ENCODE measurements at regions not wholly inside any gene's neighbourhood (a gene's known extent, or its start where the extent isn't known, plus 50 kb on each side); places are given as distances from the start of the nearest gene placed in this dataset.

DNA sequence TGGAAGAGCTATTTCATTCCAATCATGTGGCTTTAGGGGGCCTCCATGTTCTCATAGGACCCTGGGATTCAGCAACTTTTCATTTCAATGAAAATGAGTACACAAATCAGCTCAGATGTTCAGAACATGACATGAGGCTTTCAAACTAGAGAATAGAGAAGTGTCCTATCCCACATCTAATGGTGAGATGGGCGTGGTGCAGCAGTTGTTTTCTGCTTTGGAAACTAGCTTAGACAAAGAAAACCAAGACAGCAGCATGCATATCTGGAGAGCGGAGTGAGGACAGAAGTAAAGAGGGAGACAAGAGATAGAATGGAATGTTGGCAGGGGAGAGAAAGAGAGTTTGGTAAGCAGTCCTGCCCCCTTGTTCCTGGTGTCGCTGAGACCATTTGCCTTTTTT is 1009.1 kb upstream of the IGFBP7 start:
- Histone ChIP-seq H2BK5ac (ENCODE audit: insufficient read length, low read length) (no peak overlapping the region), H4K20me1 (ENCODE audit: control insufficient read depth, insufficient read depth, insufficient read length) (no peaks in the 10 kb centered on the region), H2BK15ac (ENCODE audit: low read depth, low read length) (no peak overlapping the region), H3K9me3 (ENCODE audit: control insufficient read depth, low read depth, low read length) (no peaks in the 10 kb centered on the region), H3K14ac (ENCODE audit: insufficient read depth, low read length) (no peak overlapping the region), H4K5ac (ENCODE audit: insufficient read length, low read depth, low read length) (no peak overlapping the region), H3K9ac (ENCODE audit: extremely low read depth, insufficient read length, low read length) (no peak overlapping the region), H3K4ac (ENCODE audit: low read depth, low read length) (no peak overlapping the region), H3T11ph (ENCODE audit: low read length) (no peak overlapping the region), H2BK20ac (ENCODE audit: low read depth, low read length, poor library complexity, severe bottlenecking) (no peak overlapping the region), H2AFZ (ENCODE audit: low read length) (no peak overlapping the region), H3K23me2 (ENCODE audit: insufficient read length, low read depth, low read length, poor library complexity, severe bottlenecking) (no peaks in the 10 kb centered on the region), H2AK5ac (ENCODE audit: insufficient read length, low read length) (no peak overlapping the region), H4K91ac (ENCODE audit: insufficient read length, low read depth, low read length) (no peak overlapping the region), H3K4me1 (ENCODE audit: insufficient read depth, low read length) (no peaks in the 10 kb centered on the region), H3K56ac (ENCODE audit: insufficient read length, low read depth, low read length) (no peak overlapping the region), H3K27me3 (ENCODE audit: insufficient read depth, low read length) (no peaks in the 10 kb centered on the region), H2BK12ac (ENCODE audit: insufficient read length, low read depth, low read length) (no peak overlapping the region), H3K18ac (ENCODE audit: insufficient read length, low read depth, low read length) (no peak overlapping the region), H3K4me2 (ENCODE audit: insufficient read depth, insufficient read length, low read length) (no peak overlapping the region), H3K79me2 (ENCODE audit: insufficient read depth, low read length) (no peaks in the 10 kb centered on the region), H3K23ac (ENCODE audit: insufficient read length, low read depth, low read length) (no peak overlapping the region), H3K79me1 (ENCODE audit: insufficient read depth, low read depth, low read length, poor library complexity, severe bottlenecking) (no peaks in the 10 kb centered on the region), H3K27ac (ENCODE audit: insufficient read length, low read depth, low read length) (no peak overlapping the region), H4K8ac (replicated peaks; ENCODE audit: insufficient read length, low read depth, low read length) (no peak overlapping the region), H2BK120ac (ENCODE audit: low read depth, low read length, poor library complexity, severe bottlenecking) (no peak overlapping the region)
- H3K4me3 Mint-ChIP-seq: no peak overlapping the region
- 0 out of 4 replicates have a peak, but pooled peaks cover 2 to 6% of the 10 kb centered on the region in 2 experiments for H3K4me1 Mint-ChIP-seq
- DNase-seq: no peak
- H3K9me3 Mint-ChIP-seq: peaks cover 0 to 3% of the 10 kb centered on the region in 2 experiments; a peak in 1 of 5 replicates
- no peak overlapping the region for H3K27ac Mint-ChIP-seq
- no peaks in the 10 kb centered on the region for H3K27me3 Mint-ChIP-seq (ENCODE audit: low read depth)
- TF ChIP-seq, protein P1, sequence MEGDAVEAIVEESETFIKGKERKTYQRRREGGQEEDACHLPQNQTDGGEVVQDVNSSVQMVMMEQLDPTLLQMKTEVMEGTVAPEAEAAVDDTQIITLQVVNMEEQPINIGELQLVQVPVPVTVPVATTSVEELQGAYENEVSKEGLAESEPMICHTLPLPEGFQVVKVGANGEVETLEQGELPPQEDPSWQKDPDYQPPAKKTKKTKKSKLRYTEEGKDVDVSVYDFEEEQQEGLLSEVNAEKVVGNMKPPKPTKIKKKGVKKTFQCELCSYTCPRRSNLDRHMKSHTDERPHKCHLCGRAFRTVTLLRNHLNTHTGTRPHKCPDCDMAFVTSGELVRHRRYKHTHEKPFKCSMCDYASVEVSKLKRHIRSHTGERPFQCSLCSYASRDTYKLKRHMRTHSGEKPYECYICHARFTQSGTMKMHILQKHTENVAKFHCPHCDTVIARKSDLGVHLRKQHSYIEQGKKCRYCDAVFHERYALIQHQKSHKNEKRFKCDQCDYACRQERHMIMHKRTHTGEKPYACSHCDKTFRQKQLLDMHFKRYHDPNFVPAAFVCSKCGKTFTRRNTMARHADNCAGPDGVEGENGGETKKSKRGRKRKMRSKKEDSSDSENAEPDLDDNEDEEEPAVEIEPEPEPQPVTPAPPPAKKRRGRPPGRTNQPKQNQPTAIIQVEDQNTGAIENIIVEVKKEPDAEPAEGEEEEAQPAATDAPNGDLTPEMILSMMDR (conservative IDR thresholded peaks at IDR 0.05): no peak
- no peaks in the 10 kb centered on the region for H3K36me3 Mint-ChIP-seq (ENCODE audit: insufficient read depth in 1 of 3, low read depth in 3 of 3)
- no CpG with 5 or more reads among the region's 3 CpGs for WGBS (ENCODE audit: extremely low coverage, insufficient read length, low lambda C conversion rate)
